H9 (cell line): ENCODE measurements at regions not wholly inside any gene's neighbourhood (a gene's known extent, or its start where the extent isn't known, plus 50 kb on each side); places are given as distances from the start of the nearest gene placed in this dataset.

Source experiments
- DNase-seq: peaks from one replicate; pipeline ENCODE4 v3.0.0-alpha.2; 2017
- H2AFZ ChIP-seq: one replicate; pipeline ENCODE4 v1.6.1; 2013; ENCODE audit warnings: mild to moderate bottlenecking, low read length, control low read depth, moderate library complexity
- H2AK5ac ChIP-seq: 2 replicates; pipeline ENCODE4 v1.6.1; 2013; ENCODE audit warnings: low read length, control low read depth, mixed read lengths; ENCODE audit not compliant: insufficient read length
- H2BK120ac ChIP-seq: one replicate; pipeline ENCODE4 v1.6.1; 2013; ENCODE audit warnings: low read depth, mild to moderate bottlenecking, low read length, control low read depth, inconsistent platforms; ENCODE audit not compliant: poor library complexity, severe bottlenecking
- H2BK12ac ChIP-seq: 2 replicates; pipeline ENCODE4 v1.6.1; 2013; ENCODE audit warnings: low read length, control low read depth, mixed read lengths, low read depth; ENCODE audit not compliant: insufficient read length
- H2BK15ac ChIP-seq: 2 replicates; pipeline ENCODE4 v1.6.1; 2013; ENCODE audit warnings: low read depth, low read length, control low read depth
- H2BK20ac ChIP-seq: one replicate; pipeline ENCODE4 v1.6.1; 2013; ENCODE audit warnings: low read depth, mild to moderate bottlenecking, low read length, control low read depth, inconsistent platforms; ENCODE audit not compliant: poor library complexity, severe bottlenecking
- H2BK5ac ChIP-seq: 2 replicates; pipeline ENCODE4 v1.6.1; 2013; ENCODE audit warnings: low read length, control low read depth, mixed read lengths; ENCODE audit not compliant: insufficient read length
- H3K14ac ChIP-seq: 2 replicates; pipeline ENCODE4 v1.6.1; 2013; ENCODE audit warnings: low read length, control low read depth; ENCODE audit not compliant: insufficient read depth
- H3K18ac ChIP-seq: 2 replicates; pipeline ENCODE4 v1.6.1; 2013; ENCODE audit warnings: low read depth, mild to moderate bottlenecking, mixed read lengths, low read length, control low read depth; ENCODE audit not compliant: insufficient read length
- H3K23ac ChIP-seq: 2 replicates; pipeline ENCODE4 v1.6.1; 2013; ENCODE audit warnings: low read length, control low read depth, mixed read lengths, low read depth; ENCODE audit not compliant: insufficient read length
- H3K23me2 ChIP-seq: 2 replicates; pipeline ENCODE4 v1.6.1; 2013; ENCODE audit warnings: low read depth, mild to moderate bottlenecking, mixed read lengths, low read length, control low read depth; ENCODE audit not compliant: insufficient read length, poor library complexity, severe bottlenecking
- H3K27ac ChIP-seq: 2 replicates; pipeline ENCODE4 v1.5.1; 2013; ENCODE audit warnings: low read length, control low read depth, mixed read lengths, low read depth; ENCODE audit not compliant: insufficient read length
- H3K27me3 ChIP-seq: 2 replicates; pipeline ENCODE4 v1.6.1; 2013; ENCODE audit warnings: low read length, control low read depth, inconsistent platforms; ENCODE audit not compliant: insufficient read depth
- H3K4ac ChIP-seq: 2 replicates; pipeline ENCODE4 v1.6.1; 2013; ENCODE audit warnings: low read depth, mild to moderate bottlenecking, control low read depth, inconsistent platforms, low read length, moderate library complexity
- H3K4me1 ChIP-seq: 2 replicates; pipeline ENCODE4 v1.6.1; 2013; ENCODE audit warnings: low read length, control low read depth, inconsistent platforms; ENCODE audit not compliant: insufficient read depth
- H3K4me2 ChIP-seq: 2 replicates; pipeline ENCODE4 v1.6.1; 2013; ENCODE audit warnings: low read length, control low read depth, mixed read lengths; ENCODE audit not compliant: insufficient read length, insufficient read depth
- H3K56ac ChIP-seq: 2 replicates; pipeline ENCODE4 v1.6.1; 2013; ENCODE audit warnings: low read depth, mild to moderate bottlenecking, mixed read lengths, low read length, control low read depth; ENCODE audit not compliant: insufficient read length
- H3K79me1 ChIP-seq: 2 replicates; pipeline ENCODE4 v1.6.1; 2013; ENCODE audit warnings: low read depth, mild to moderate bottlenecking, moderate library complexity, low read length, control low read depth, inconsistent platforms; ENCODE audit not compliant: insufficient read depth, poor library complexity, severe bottlenecking
- H3K79me2 ChIP-seq: 2 replicates; pipeline ENCODE4 v1.6.1; 2013; ENCODE audit warnings: low read length, control low read depth, inconsistent platforms; ENCODE audit not compliant: insufficient read depth
- H3K9ac ChIP-seq: 2 replicates; pipeline ENCODE4 v1.6.1; 2013; ENCODE audit warnings: low read length, control low read depth, mixed read lengths; ENCODE audit not compliant: insufficient read length; ENCODE audit errors: extremely low read depth
- H3K9me3 ChIP-seq: one replicate; pipeline ENCODE4 v1.6.1; 2013; ENCODE audit warnings: low read depth, low read length, inconsistent platforms; ENCODE audit not compliant: control insufficient read depth
- H3T11ph ChIP-seq: one replicate; pipeline ENCODE4 v1.6.1; 2013; ENCODE audit warnings: mild to moderate bottlenecking, low read length, control low read depth, inconsistent platforms
- H4K20me1 ChIP-seq: one replicate; pipeline ENCODE4 v1.6.1; 2013; ENCODE audit not compliant: control insufficient read depth, insufficient read length, insufficient read depth
- H4K5ac ChIP-seq: 2 replicates; pipeline ENCODE4 v1.6.1; 2013; ENCODE audit warnings: low read depth, mild to moderate bottlenecking, mixed read lengths, low read length, control low read depth; ENCODE audit not compliant: insufficient read length
- H4K8ac ChIP-seq: replicated peaks from 2 replicates; pipeline ENCODE4 v1.6.1; 2013; ENCODE audit warnings: low read length, control low read depth, mixed read lengths, low read depth; ENCODE audit not compliant: insufficient read length
- H4K91ac ChIP-seq: 2 replicates; pipeline ENCODE4 v1.6.1; 2013; ENCODE audit warnings: low read depth, mild to moderate bottlenecking, moderate library complexity, mixed read lengths, low read length, control low read depth; ENCODE audit not compliant: insufficient read length
- H3K27ac Mint-ChIP-seq, 3 experiments: 2 replicates in 2 of 3; 3 replicates in 1 of 3; pipeline ENCODE4 v1.8.0; 2020 to 2021; ENCODE audit warnings: mixed read lengths in 3 of 3, mild to moderate bottlenecking in 1 of 3, moderate library complexity in 1 of 3
- H3K27me3 Mint-ChIP-seq: 2 replicates; pipeline ENCODE4 v1.8.0; 2021; ENCODE audit warnings: low read depth, mild to moderate bottlenecking, moderate library complexity, mixed read lengths
- H3K36me3 Mint-ChIP-seq, 3 experiments: 2 replicates in 2 of 3; 3 replicates in 1 of 3; pipeline ENCODE4 v1.8.0; 2020 to 2021; ENCODE audit warnings: low read depth in 3 of 3, mixed read lengths in 3 of 3; ENCODE audit not compliant: insufficient read depth in 1 of 3
- H3K4me1 Mint-ChIP-seq, 2 experiments: 2 replicates each; pipeline ENCODE4 v1.8.0; 2020; ENCODE audit warnings: mixed read lengths in 2 of 2
- H3K4me3 Mint-ChIP-seq, 2 experiments: 2 replicates in 1 of 2; 3 replicates in 1 of 2; pipeline ENCODE4 v1.8.0; 2020 to 2021; ENCODE audit warnings: mild to moderate bottlenecking in 2 of 2, mixed read lengths in 2 of 2, moderate library complexity in 1 of 2
- H3K9me3 Mint-ChIP-seq, 2 experiments: 2 replicates in 1 of 2; 3 replicates in 1 of 2; pipeline ENCODE4 v1.8.0; 2020; ENCODE audit warnings: mild to moderate bottlenecking in 2 of 2, mixed read lengths in 2 of 2, moderate library complexity in 1 of 2
- CTCF ChIP-seq: fragments of 200-600 bp; sonication (generic); conservative IDR thresholded peaks from 3 replicates; pipeline ENCODE4 v1.8.0; 2021; ENCODE audit warnings: antibody characterized with exemption, mild to moderate bottlenecking
- WGBS: extraction: QIAGEN DNeasy Blood & Tissue Kit; methylation state at CpG from one replicate; pipeline ENCODE4 v1.1.7; 2013; ENCODE audit warnings: missing lambda C conversion rate, low lambda C conversion rate, mixed read lengths; ENCODE audit not compliant: insufficient read length; ENCODE audit errors: extremely low coverage; 5-methylcytosine and 5-hydroxymethylcytosine counted together

GRCh38 chr4:108427946-108428485, 192.4 kb upstream of the RPL34 start:
- H3K23ac ChIP-seq: no peak overlapping the region
- no peak overlapping the region for H3K4me2 ChIP-seq
- TF ChIP-seq CTCF: no peak
- Mint-ChIP-seq H3K9me3 (no peaks in the 10 kb centered on the region), H3K4me3 (no peak overlapping the region), H3K27me3 (peaks cover 2% of the 10 kb centered on the region; the same call in 1 of the 2 replicates), H3K36me3 (no peaks in the 10 kb centered on the region), H3K4me1 (0 out of 4 replicates have a peak, but pooled peaks cover 0 to 2% of the 10 kb centered on the region in 2 experiments), H3K27ac (no peak overlapping the region)
- H3K23me2 ChIP-seq: no peaks in the 10 kb centered on the region
- H3K9ac ChIP-seq: no peak overlapping the region
- no peak overlapping the region for H3K27ac ChIP-seq
- H2AFZ ChIP-seq: no peak overlapping the region
- WGBS: no CpG with 5 or more reads among the region's 2 CpGs
- no peak for DNase-seq
- no peak overlapping the region for H2BK120ac ChIP-seq
- no peak overlapping the region for H2AK5ac ChIP-seq
- H4K20me1 ChIP-seq: no peaks in the 10 kb centered on the region
- no peak overlapping the region for H4K5ac ChIP-seq
- no peak overlapping the region for H4K8ac ChIP-seq
- no peak overlapping the region for H2BK15ac ChIP-seq
- H2BK12ac ChIP-seq: no peak overlapping the region
- H3K4me1 ChIP-seq: no peaks in the 10 kb centered on the region
- no peak overlapping the region for H3T11ph ChIP-seq
- no peak overlapping the region for H2BK20ac ChIP-seq
- H3K4ac ChIP-seq: no peak overlapping the region
- no peaks in the 10 kb centered on the region for H3K79me1 ChIP-seq
- H3K18ac ChIP-seq: no peak overlapping the region
- H2BK5ac ChIP-seq: no peak overlapping the region
- H4K91ac ChIP-seq: no peak overlapping the region
- no peaks in the 10 kb centered on the region for H3K9me3 ChIP-seq
- H3K79me2 ChIP-seq: no peaks in the 10 kb centered on the region
- H3K56ac ChIP-seq: no peak overlapping the region
- no peaks in the 10 kb centered on the region for H3K27me3 ChIP-seq
- H3K14ac ChIP-seq: no peak overlapping the region
